OCI-LY7 (cell line): ENCODE measurements at regions not wholly inside any gene's neighbourhood (a gene's known extent, or its start where the extent isn't known, plus 50 kb on each side); places are given as distances from the start of the nearest gene placed in this dataset.

Source experiments
- EZH2phosphoT487 ChIP-seq: fragments of 200-600 bp; sonication (generic); IDR thresholded peaks from 2 replicates; pipeline ENCODE4 v1.6.1; 2018; ENCODE audit warnings: low read depth, borderline replicate concordance, mild to moderate bottlenecking, mixed run types, antibody characterized with exemption, low read length, moderate library complexity, mixed read lengths
- TF ChIP-seq, protein P1 (sequence below): fragments of 200-600 bp; sonication (generic); conservative IDR thresholded peaks from 2 replicates; pipeline ENCODE4 v1.5.1; 2014; ENCODE audit warnings: mild to moderate bottlenecking, antibody characterized with exemption, low read length, moderate library complexity, mixed read lengths

DNA sequence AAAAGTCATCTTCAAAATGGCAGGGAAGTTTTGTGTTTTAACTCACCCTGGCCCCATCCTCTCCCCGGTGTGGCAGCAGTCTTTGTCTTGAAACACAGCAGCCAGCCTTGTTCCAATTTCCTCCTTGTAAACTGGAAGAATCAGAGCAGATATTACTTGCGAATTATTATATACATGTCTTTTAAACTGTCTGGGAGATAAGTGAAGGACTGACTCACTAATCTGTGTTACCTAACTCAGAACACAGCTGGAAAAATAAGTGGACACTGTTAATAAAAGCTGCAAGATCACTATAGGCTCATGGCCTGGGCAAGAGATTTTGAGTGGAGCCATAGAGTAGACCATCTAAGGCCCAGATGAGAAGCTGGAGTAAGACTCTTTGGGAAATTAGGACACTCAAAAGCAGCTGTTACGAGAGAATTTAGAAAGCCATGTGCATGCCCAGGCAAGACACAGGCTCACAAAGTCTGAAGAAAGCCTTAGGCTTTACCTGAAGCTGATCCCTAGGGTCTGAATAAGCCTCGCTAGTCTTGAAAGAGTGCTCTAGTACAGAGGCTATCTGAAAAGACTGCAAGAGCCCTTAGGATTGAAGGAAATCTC is 233.0 kb upstream of the RAB4A start:
- TF ChIP-seq, protein P1, sequence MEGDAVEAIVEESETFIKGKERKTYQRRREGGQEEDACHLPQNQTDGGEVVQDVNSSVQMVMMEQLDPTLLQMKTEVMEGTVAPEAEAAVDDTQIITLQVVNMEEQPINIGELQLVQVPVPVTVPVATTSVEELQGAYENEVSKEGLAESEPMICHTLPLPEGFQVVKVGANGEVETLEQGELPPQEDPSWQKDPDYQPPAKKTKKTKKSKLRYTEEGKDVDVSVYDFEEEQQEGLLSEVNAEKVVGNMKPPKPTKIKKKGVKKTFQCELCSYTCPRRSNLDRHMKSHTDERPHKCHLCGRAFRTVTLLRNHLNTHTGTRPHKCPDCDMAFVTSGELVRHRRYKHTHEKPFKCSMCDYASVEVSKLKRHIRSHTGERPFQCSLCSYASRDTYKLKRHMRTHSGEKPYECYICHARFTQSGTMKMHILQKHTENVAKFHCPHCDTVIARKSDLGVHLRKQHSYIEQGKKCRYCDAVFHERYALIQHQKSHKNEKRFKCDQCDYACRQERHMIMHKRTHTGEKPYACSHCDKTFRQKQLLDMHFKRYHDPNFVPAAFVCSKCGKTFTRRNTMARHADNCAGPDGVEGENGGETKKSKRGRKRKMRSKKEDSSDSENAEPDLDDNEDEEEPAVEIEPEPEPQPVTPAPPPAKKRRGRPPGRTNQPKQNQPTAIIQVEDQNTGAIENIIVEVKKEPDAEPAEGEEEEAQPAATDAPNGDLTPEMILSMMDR = no peak
- no peak for TF ChIP-seq EZH2phosphoT487
